Activated naive CD4-positive, alpha-beta T cell (primary cell): ENCODE measurements at regions not wholly inside any gene's neighbourhood (a gene's known extent, or its start where the extent isn't known, plus 50 kb on each side); places are given as distances from the start of the nearest gene placed in this dataset.
A peak's percentile ranks its signal among the peaks of the same experiment; 100 is the strongest.

ENCODE experiments used
- DNase-seq, 4 experiments: peaks; one replicate each; lab custom pipeline; 2025; lab: John Stamatoyannopoulos, UW

GRCh38 chr9:27888661-27889295 lies 315.5 kb upstream of the C9orf72 start:
- peak in 1 of 4 experiments; percentile 1 for DNase-seq

GRCh38 chr9:27924502-27924901 lies 351.2 kb upstream of the C9orf72 start:
- DNase-seq, result no peak

- DNase-seq, result no peak
Observed at GRCh38 chr9:27925815-27926214, 352.5 kb upstream of the C9orf72 start.

GRCh38 chr9:27929841-27930240 lies 356.6 kb upstream of the C9orf72 start:
- DNase-seq, result no peak

GRCh38 chr9:27933210-27934025 lies 360.1 kb upstream of the C9orf72 start:
- no peak for DNase-seq

GRCh38 chr9:27934471-27934870 lies 361.2 kb upstream of the C9orf72 start:
- DNase-seq, result no peak

GRCh38 chr9:27939186-27939585 lies 365.9 kb upstream of the C9orf72 start:
- DNase-seq, result no peak

GRCh38 chr9:27940535-27940934 lies 367.3 kb upstream of the C9orf72 start:
- no peak for DNase-seq

GRCh38 chr9:27943501-27943900 lies 370.2 kb upstream of the C9orf72 start:
- no peak for DNase-seq

GRCh38 chr9:27945386-27945785 lies 372.1 kb upstream of the C9orf72 start:
- no peak for DNase-seq

GRCh38 chr9:27950382-27950781 lies 377.1 kb upstream of the C9orf72 start:
- DNase-seq, result no peak

- DNase-seq, result no peak
Observed at GRCh38 chr9:27954858-27955257, 381.6 kb upstream of the C9orf72 start.

- DNase-seq, result no peak
Observed at GRCh38 chr9:27963836-27964235, 390.6 kb upstream of the C9orf72 start.

- DNase-seq, result no peak
Observed at GRCh38 chr9:27967210-27967609, 393.9 kb upstream of the C9orf72 start.

GRCh38 chr9:27977931-27978330 lies 404.6 kb upstream of the C9orf72 start:
- DNase-seq, result no peak

GRCh38 chr9:27985714-27986113 lies 412.4 kb upstream of the C9orf72 start:
- DNase-seq, result no peak

GRCh38 chr9:27990524-27990923 lies 417.2 kb upstream of the C9orf72 start:
- no peak for DNase-seq

GRCh38 chr9:27991221-27991620 lies 417.9 kb upstream of the C9orf72 start:
- DNase-seq, result no peak

GRCh38 chr9:28001096-28001495 lies 427.8 kb upstream of the C9orf72 start:
- no peak for DNase-seq

- DNase-seq, result no peak
Observed at GRCh38 chr9:28004900-28005299, 431.6 kb upstream of the C9orf72 start.

- no peak for DNase-seq
Observed at GRCh38 chr9:28005779-28006178, 432.5 kb upstream of the C9orf72 start.

- no peak for DNase-seq
Observed at GRCh38 chr9:28007097-28007817, 434.0 kb upstream of the C9orf72 start.

- no peak for DNase-seq
Observed at GRCh38 chr9:28014212-28014611, 440.9 kb upstream of the C9orf72 start.
